Type B pancreatic cell (in vitro differentiated cells): ENCODE measurements at regions not wholly inside any gene's neighbourhood (a gene's known extent, or its start where the extent isn't known, plus 50 kb on each side); places are given as distances from the start of the nearest gene placed in this dataset.

Experiments used
- DNase-seq: peaks from one replicate; pipeline ENCODE4 v3.0.0; 2021; ENCODE audit warnings: mixed read lengths; ENCODE audit not compliant: unreplicated experiment; ENCODE audit errors: extremely low spot score
- H3K27ac Mint-ChIP-seq: 2 replicates; pipeline ENCODE4 v1.8.0; 2021; ENCODE audit warnings: mild to moderate bottlenecking, mixed read lengths
- H3K27me3 Mint-ChIP-seq: 2 replicates; pipeline ENCODE4 v1.8.0; 2021; ENCODE audit warnings: mixed read lengths
- H3K36me3 Mint-ChIP-seq: 2 replicates; pipeline ENCODE4 v1.8.0; 2021; ENCODE audit warnings: mixed read lengths
- H3K4me1 Mint-ChIP-seq: one replicate; pipeline ENCODE4 v1.8.0; 2021; ENCODE audit warnings: mixed read lengths; ENCODE audit not compliant: unreplicated experiment
- H3K4me3 Mint-ChIP-seq: 2 replicates; pipeline ENCODE4 v1.8.0; 2021; ENCODE audit warnings: mild to moderate bottlenecking, mixed read lengths
- H3K9me3 Mint-ChIP-seq: 2 replicates; pipeline ENCODE4 v1.8.0; 2021; ENCODE audit warnings: mixed read lengths
- TF ChIP-seq, protein P1 (sequence below): fragments of 200-600 bp; sonication (generic); conservative IDR thresholded peaks from 2 replicates; pipeline ENCODE4 v1.5.0; 2021; ENCODE audit warnings: antibody characterized with exemption, mild to moderate bottlenecking

DNA sequence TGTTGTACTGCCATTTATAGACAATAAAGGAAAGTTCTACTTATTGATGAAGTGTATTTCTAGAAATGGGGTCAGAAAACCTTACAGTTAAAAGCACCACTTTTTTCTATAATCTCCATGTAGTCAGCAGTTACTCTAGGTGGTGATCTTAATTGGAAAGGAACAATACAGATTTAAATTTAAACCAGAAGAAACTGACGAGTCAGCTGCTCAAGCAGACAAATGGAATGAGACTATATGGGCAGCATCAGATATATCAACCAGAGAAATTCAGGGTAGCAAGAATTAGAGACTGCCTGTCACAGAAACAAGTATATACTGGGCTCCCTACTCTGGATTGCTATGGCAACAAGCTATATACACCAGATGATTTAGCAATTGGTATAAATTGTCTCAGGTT lies 99.6 kb upstream of the SCG2 start:
- peaks cover 3% of the 10 kb centered on the region for H3K4me1 Mint-ChIP-seq
- TF ChIP-seq, protein P1, sequence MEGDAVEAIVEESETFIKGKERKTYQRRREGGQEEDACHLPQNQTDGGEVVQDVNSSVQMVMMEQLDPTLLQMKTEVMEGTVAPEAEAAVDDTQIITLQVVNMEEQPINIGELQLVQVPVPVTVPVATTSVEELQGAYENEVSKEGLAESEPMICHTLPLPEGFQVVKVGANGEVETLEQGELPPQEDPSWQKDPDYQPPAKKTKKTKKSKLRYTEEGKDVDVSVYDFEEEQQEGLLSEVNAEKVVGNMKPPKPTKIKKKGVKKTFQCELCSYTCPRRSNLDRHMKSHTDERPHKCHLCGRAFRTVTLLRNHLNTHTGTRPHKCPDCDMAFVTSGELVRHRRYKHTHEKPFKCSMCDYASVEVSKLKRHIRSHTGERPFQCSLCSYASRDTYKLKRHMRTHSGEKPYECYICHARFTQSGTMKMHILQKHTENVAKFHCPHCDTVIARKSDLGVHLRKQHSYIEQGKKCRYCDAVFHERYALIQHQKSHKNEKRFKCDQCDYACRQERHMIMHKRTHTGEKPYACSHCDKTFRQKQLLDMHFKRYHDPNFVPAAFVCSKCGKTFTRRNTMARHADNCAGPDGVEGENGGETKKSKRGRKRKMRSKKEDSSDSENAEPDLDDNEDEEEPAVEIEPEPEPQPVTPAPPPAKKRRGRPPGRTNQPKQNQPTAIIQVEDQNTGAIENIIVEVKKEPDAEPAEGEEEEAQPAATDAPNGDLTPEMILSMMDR = no peak
- H3K27ac Mint-ChIP-seq = no peak overlapping the region
- H3K4me3 Mint-ChIP-seq = no peak overlapping the region
- H3K27me3 Mint-ChIP-seq = no peaks in the 10 kb centered on the region
- H3K36me3 Mint-ChIP-seq = no peaks in the 10 kb centered on the region
- DNase-seq = no peak
- no peaks in the 10 kb centered on the region for H3K9me3 Mint-ChIP-seq

DNA sequence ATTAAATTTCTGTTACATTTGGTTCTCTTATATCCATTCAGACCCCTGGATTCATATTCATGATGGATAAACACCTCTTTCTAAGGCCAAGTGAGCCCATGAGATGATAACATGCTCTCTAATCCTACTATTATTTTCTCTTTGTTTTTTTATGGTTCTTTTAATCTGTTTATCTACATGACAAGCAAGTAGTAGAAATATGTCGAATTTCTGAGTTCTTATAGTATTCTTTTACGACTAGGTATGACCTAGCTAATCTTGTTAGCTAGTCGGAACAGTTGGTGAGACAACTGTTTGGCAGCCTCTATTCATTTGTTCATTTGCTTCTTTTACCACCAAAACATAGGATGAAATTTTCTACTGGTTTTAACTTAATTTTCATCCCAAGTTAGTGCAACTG lies 98.1 kb upstream of the SCG2 start:
- TF ChIP-seq, protein P1 = no peak
- H3K27me3 Mint-ChIP-seq = peaks cover 4% of the 10 kb centered on the region
- H3K36me3 Mint-ChIP-seq = no peaks in the 10 kb centered on the region
- no peak overlapping the region for H3K27ac Mint-ChIP-seq
- H3K4me3 Mint-ChIP-seq = no peak overlapping the region
- no peaks in the 10 kb centered on the region for H3K9me3 Mint-ChIP-seq
- no peak for DNase-seq
- peaks cover 4% of the 10 kb centered on the region for H3K4me1 Mint-ChIP-seq

DNA sequence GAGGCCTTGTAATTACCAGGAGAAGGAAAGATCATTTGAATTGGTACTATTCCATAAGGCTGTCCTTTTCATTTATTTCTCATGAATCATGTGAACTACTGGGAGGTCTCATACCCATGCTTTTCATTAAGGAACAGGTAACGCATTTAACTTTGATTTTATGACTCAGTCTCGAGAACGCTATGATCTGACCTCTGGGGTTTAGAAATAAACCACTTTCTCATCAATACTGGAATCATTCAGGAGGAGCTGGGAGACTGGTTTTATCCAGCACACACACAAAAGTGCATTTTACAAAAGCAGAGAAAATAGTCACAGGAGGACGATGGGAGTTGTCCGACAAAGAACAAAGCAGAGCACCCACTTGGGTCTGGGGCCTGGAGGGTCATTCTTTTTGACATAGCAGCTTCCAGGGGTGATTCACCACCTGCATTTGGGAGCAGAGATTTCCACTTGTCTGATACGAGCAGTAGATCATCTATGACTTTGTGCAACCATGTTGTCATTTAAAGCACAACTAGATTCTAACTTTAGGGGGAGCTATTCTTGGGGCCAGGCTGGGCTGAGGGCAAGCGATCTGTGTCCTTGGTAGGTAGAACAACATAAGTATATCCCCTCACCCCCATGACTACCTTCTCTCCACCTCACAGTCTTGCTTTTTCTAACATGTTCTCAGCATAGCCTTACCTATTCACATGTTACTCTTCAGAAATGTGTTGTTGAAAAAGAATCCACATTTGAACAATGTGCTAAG lies 95.9 kb upstream of the SCG2 start:
- DNase-seq = no peak
- H3K27me3 Mint-ChIP-seq = peaks cover 7% of the 10 kb centered on the region
- H3K4me1 Mint-ChIP-seq = peaks cover 4% of the 10 kb centered on the region
- H3K27ac Mint-ChIP-seq = no peak overlapping the region
- TF ChIP-seq, protein P1 = no peak
- no peak overlapping the region for H3K4me3 Mint-ChIP-seq
- H3K9me3 Mint-ChIP-seq = no peaks in the 10 kb centered on the region
- H3K36me3 Mint-ChIP-seq = no peaks in the 10 kb centered on the region

DNA sequence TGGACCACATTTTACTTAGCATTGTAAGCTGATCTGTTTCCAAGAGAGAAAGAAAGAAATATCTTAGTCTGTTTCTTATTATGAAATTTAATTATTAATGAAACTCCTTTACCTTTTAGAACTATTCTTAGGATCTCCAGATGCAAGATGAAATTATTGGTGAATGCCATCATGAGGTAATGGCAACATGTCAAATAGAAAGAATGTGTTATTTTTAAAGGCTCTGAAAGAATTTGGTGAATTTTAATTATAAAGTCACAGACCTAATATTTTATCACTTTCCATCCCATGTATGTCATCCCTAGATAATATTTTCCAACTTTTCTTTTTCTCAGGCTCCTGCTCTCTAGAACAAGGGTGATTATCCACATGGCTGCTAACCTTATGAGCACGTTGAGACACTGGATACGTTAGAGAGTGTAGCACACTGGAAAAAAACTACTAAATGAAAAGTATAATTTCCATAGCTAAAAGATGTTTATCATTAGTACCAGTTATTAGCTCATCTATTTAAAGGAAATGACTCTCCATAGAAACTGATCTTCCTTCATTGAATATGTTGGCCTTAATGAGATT lies 95.2 kb upstream of the SCG2 start:
- no peak overlapping the region for H3K4me3 Mint-ChIP-seq
- H3K27ac Mint-ChIP-seq = no peak overlapping the region
- H3K36me3 Mint-ChIP-seq = no peaks in the 10 kb centered on the region
- peaks cover 4% of the 10 kb centered on the region for H3K4me1 Mint-ChIP-seq
- TF ChIP-seq, protein P1 = no peak
- no peaks in the 10 kb centered on the region for H3K9me3 Mint-ChIP-seq
- peaks cover 8% of the 10 kb centered on the region for H3K27me3 Mint-ChIP-seq
- DNase-seq = no peak

DNA sequence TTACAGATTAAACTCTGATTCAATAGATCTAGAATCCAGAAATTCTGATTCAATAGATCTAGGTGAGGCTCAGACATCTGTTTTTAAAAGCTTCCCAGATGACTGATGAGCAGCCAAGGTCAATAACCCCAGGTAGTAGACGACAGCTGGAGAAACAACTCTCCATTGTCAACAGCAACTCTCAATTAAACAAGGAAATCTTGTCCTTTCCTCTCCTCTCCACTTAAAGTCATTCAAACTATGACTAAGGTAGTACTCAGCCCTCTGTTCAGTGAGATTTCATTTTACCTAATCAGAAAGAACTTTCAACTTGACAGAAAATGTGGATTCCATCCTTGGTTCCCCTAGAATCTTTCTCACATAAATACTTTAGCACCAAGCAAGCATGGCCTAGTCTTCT lies 94.6 kb upstream of the SCG2 start:
- H3K4me3 Mint-ChIP-seq = no peak overlapping the region
- TF ChIP-seq, protein P1 = no peak
- no peaks in the 10 kb centered on the region for H3K36me3 Mint-ChIP-seq
- DNase-seq = no peak
- H3K4me1 Mint-ChIP-seq = peaks cover 4% of the 10 kb centered on the region
- no peaks in the 10 kb centered on the region for H3K9me3 Mint-ChIP-seq
- peaks cover 15% of the 10 kb centered on the region for H3K27me3 Mint-ChIP-seq
- H3K27ac Mint-ChIP-seq = no peak overlapping the region
